SK-N-SH (cell line): ENCODE measurements at regions not wholly inside any gene's neighbourhood (a gene's known extent, or its start where the extent isn't known, plus 50 kb on each side); places are given as distances from the start of the nearest gene placed in this dataset.

Experiments used
- CTCF ChIA-PET: fragments of 300-600, 350-600 bp; formaldehyde crosslinking; extraction: SDS; loops from one replicate; lab custom pipeline; 2021; lab: Yijun Ruan, JAX
- POLR2A ChIA-PET: fragments of 350-600 bp; sonication (Branson Sonifier 250); formaldehyde crosslinking; extraction: SDS; loops from one replicate; lab custom pipeline; 2020; ENCODE audit warnings: antibody characterized with exemption, inconsistent platforms; lab: Yijun Ruan, JAX
- DNase-seq: peaks from one replicate; pipeline ENCODE4 v3.0.0; 2012
- H2AFZ ChIP-seq: fragments of 200-600 bp; sonication (generic); 2 replicates; pipeline ENCODE4 v1.8.1; 2016; ENCODE audit warnings: antibody characterized with exemption, mild to moderate bottlenecking, low read depth
- H3F3A ChIP-seq: fragments of 200-600 bp; sonication (generic); replicated peaks from 2 replicates; pipeline ENCODE3; 2016; ENCODE audit warnings: antibody characterized with exemption, mild to moderate bottlenecking; ENCODE audit not compliant: insufficient read depth
- H3K27ac ChIP-seq, 2 experiments: fragments of 200-500 bp in 1 of 2; fragments of 200-600 bp in 1 of 2; sonication (Bioruptor generic) in 1 of 2; sonication (generic), shearing (Covaris generic) in 1 of 2; 2 replicates each; pipeline versions ENCODE4 v1.5.1 to v1.6.1; 2014 to 2016; ENCODE audit warnings: low read depth in 2 of 2, inconsistent platforms in 1 of 2, low read length in 1 of 2, mild to moderate bottlenecking in 1 of 2, mixed read lengths in 1 of 2
- H3K27me3 ChIP-seq: fragments of 200-600 bp; sonication (generic), shearing (Covaris generic); 2 replicates; pipeline ENCODE4 v1.6.1; 2016; ENCODE audit warnings: mixed run types; ENCODE audit not compliant: insufficient read depth
- H3K36me3 ChIP-seq, 2 experiments: fragments of 200-500 bp in 1 of 2; fragments of 200-600 bp in 1 of 2; sonication (Bioruptor generic) in 1 of 2; sonication (generic) in 1 of 2; replicated peaks in 1 of 2; 2 replicates each; pipeline versions ENCODE3 to v1.5.1; 2014 to 2016; ENCODE audit warnings: low read length in 1 of 2, mild to moderate bottlenecking in 1 of 2; ENCODE audit not compliant: insufficient read depth in 2 of 2, control insufficient read depth in 1 of 2
- H3K4me1 ChIP-seq, 2 experiments: fragments of 200-500 bp in 1 of 2; fragments of 200-600 bp in 1 of 2; sonication (Bioruptor generic) in 1 of 2; sonication (generic), shearing (Covaris generic) in 1 of 2; 2 replicates each; pipeline versions ENCODE4 v1.5.1 to v1.6.1; 2014 to 2016; ENCODE audit warnings: low read depth in 1 of 2, low read length in 1 of 2, mixed run types in 1 of 2; ENCODE audit not compliant: insufficient read depth in 2 of 2, control insufficient read depth in 1 of 2
- H3K4me2 ChIP-seq: fragments of 200-600 bp; sonication (generic), shearing (Covaris generic); 2 replicates; pipeline ENCODE4 v1.6.1; 2017; ENCODE audit warnings: mixed run types
- H3K4me3 ChIP-seq, 2 experiments: fragments of 200-500 bp in 1 of 2; fragments of 200-600 bp in 1 of 2; sonication (Bioruptor generic) in 1 of 2; sonication (generic), shearing (Covaris generic) in 1 of 2; 2 replicates each; pipeline versions ENCODE4 v1.5.1 to v1.8.1; 2014 to 2016; ENCODE audit warnings: low read depth in 2 of 2, inconsistent platforms in 1 of 2, low read length in 1 of 2, mild to moderate bottlenecking in 1 of 2, mixed read lengths in 1 of 2, moderate library complexity in 1 of 2
- H3K79me2 ChIP-seq: fragments of 200-600 bp; sonication (generic); 2 replicates; pipeline ENCODE4 v1.8.1; 2017; ENCODE audit warnings: mild to moderate bottlenecking; ENCODE audit not compliant: insufficient read depth
- H3K9ac ChIP-seq: fragments of 200-600 bp; sonication (generic); 2 replicates; pipeline ENCODE4 v1.6.1; 2017; ENCODE audit warnings: mixed run types
- H3K9me2 ChIP-seq: fragments of 200-600 bp; sonication (generic); 2 replicates; pipeline ENCODE4 v1.6.1; 2017; ENCODE audit warnings: mixed run types
- H3K9me3 ChIP-seq: fragments of 200-600 bp; sonication (generic); 2 replicates; pipeline ENCODE4 v1.6.1; 2017; ENCODE audit warnings: mixed run types, mild to moderate bottlenecking, moderate library complexity
- H4K20me1 ChIP-seq: fragments of 200-600 bp; sonication (generic); 2 replicates; pipeline ENCODE4 v1.6.1; 2017; ENCODE audit warnings: mild to moderate bottlenecking, mixed run types; ENCODE audit not compliant: insufficient read depth
- ELF1 ChIP-seq: IDR thresholded peaks from 2 replicates; pipeline ENCODE4 v1.4.0; 2012
- FOSL2 ChIP-seq: IDR thresholded peaks from 2 replicates; pipeline ENCODE4 v1.4.0; 2012; ENCODE audit warnings: low read depth, mild to moderate bottlenecking, moderate library complexity, borderline replicate concordance
- FOXM1 ChIP-seq: IDR thresholded peaks from 2 replicates; pipeline ENCODE4 v1.4.0; 2012; ENCODE audit warnings: low read depth, mild to moderate bottlenecking
- RFX5 ChIP-seq: IDR thresholded peaks from 2 replicates; pipeline ENCODE4 v1.6.1; 2012; ENCODE audit warnings: mild to moderate bottlenecking, improper control_type of control experiment, low read length
- SIN3A ChIP-seq: IDR thresholded peaks from 2 replicates; pipeline ENCODE4 v1.6.1; 2012; ENCODE audit warnings: low read depth, mild to moderate bottlenecking, low read length, moderate library complexity, borderline replicate concordance
- TEAD4 ChIP-seq: IDR thresholded peaks from 2 replicates; pipeline ENCODE4 v1.4.0; 2012; ENCODE audit warnings: mild to moderate bottlenecking, borderline replicate concordance; ENCODE audit not compliant: insufficient read depth
- YY1 ChIP-seq: IDR thresholded peaks from 2 replicates; pipeline ENCODE4 v1.4.0; 2012; ENCODE audit warnings: low read depth, mild to moderate bottlenecking
- WGBS: methylation state at CpG from one replicate; pipeline ENCODE4 v1.1.6; 2017; ENCODE audit warnings: low lambda C conversion rate; 5-methylcytosine and 5-hydroxymethylcytosine counted together
- TF ChIP-seq, protein P1 (sequence below): IDR thresholded peaks from 2 replicates; pipeline ENCODE4 v1.4.0; 2012; ENCODE audit warnings: low read depth, borderline replicate concordance
- TF ChIP-seq, protein P2 (sequence below): IDR thresholded peaks from 2 replicates; pipeline ENCODE4 v1.4.0; 2012; ENCODE audit warnings: low read depth

DNA sequence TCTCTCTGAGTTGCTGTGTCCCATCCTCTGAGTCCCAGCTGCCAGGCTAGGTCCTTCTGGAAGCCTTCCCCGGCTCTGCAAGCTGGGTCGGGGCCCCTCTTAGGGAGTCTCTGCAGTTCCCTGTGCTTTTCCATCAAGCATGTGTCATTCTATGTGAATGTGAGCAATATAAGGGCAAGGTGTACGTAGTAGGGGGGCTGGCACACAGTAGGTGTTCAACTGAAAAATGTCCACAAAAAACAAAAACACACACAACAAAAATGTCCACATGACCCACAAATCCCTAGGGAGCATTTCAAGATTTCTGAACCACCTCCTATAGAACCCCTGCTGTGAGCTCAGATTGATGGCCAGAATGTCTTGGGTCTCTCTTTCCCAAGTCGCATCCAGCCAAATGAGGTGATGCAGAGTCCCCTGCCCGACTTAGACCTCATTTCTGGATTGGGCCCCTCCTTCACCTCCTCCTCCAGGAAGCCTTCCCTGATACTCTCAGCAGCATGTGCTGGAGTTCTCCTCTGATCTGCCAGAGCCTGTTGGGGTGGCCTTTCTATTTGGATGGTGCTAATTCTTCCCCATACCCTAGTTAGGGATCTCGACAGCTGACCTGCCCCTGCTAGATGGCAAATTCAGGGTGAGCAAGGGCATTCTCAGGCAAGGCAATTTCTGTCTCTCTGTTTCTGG is 196.1 kb upstream of the LHX5 start:
- Histone ChIP-seq H3K27ac (no peak overlapping the region), H3K9ac (no peak overlapping the region), H3K27me3 (0 out of 2 replicates have a peak, but pooled peaks cover 6% of the 10 kb centered on the region), H3F3A (no peaks in the 10 kb centered on the region), H3K4me3 (no peak overlapping the region), H2AFZ (no peak overlapping the region), H3K9me3 (no peaks in the 10 kb centered on the region), H3K36me3 (no peaks in the 10 kb centered on the region), H4K20me1 (no peaks in the 10 kb centered on the region), H3K4me2 (no peak overlapping the region), H3K4me1 (no peaks in the 10 kb centered on the region), H3K79me2 (no peaks in the 10 kb centered on the region), H3K9me2 (no peaks in the 10 kb centered on the region)
- ChIA-PET POLR2A (no interaction called here), CTCF (no interaction called here)
- TF ChIP-seq TEAD4 (no peak), SIN3A (no peak), YY1 (no peak)
- 20% methylated on average over 6 of the region's 6 CpGs for WGBS
- no peak for DNase-seq

DNA sequence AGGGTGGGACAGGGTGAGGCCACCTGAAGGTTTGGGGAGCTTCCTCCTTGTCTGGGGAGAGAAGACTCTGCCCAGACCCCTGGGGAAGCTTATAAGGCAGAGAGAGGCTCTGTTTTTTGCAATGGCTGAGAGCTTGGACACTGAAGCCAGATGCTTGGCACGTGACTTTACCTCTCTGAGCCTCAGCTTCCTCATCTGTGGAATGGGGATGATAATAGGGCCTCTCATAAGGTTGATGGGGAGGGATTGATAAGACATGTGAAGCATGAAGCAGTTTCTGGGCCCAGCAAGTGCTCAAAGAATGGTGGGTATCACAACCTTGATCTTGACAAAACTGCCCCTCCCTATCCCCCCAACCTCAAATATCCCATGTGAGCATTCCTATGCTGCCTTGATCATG is 195.4 kb upstream of the LHX5 start:
- WGBS, result 25% methylated on average over 1 of the region's 1 CpG
- ChIA-PET POLR2A (interaction anchor here (0.6 kb wide), 1 partner anchor 143 kb away, joined by 3 read pairs; no protein-coding TSS in a partner anchor), CTCF (no interaction called here)

More for the DNA sequence above, 195.4 kb upstream of the LHX5 start:
- Histone ChIP-seq H3K27ac (no peak overlapping the region), H3K79me2 (no peaks in the 10 kb centered on the region), H3K27me3 (0 out of 2 replicates have a peak, but pooled peaks cover 6% of the 10 kb centered on the region), H3K9ac (no peak overlapping the region), H3F3A (no peaks in the 10 kb centered on the region), H3K4me2 (no peak overlapping the region), H2AFZ (no peak overlapping the region), H3K4me1 (no peaks in the 10 kb centered on the region), H3K36me3 (no peaks in the 10 kb centered on the region), H3K9me2 (no peaks in the 10 kb centered on the region), H4K20me1 (no peaks in the 10 kb centered on the region), H3K9me3 (no peaks in the 10 kb centered on the region), H3K4me3 (no peak overlapping the region)
- TF ChIP-seq, protein P1, sequence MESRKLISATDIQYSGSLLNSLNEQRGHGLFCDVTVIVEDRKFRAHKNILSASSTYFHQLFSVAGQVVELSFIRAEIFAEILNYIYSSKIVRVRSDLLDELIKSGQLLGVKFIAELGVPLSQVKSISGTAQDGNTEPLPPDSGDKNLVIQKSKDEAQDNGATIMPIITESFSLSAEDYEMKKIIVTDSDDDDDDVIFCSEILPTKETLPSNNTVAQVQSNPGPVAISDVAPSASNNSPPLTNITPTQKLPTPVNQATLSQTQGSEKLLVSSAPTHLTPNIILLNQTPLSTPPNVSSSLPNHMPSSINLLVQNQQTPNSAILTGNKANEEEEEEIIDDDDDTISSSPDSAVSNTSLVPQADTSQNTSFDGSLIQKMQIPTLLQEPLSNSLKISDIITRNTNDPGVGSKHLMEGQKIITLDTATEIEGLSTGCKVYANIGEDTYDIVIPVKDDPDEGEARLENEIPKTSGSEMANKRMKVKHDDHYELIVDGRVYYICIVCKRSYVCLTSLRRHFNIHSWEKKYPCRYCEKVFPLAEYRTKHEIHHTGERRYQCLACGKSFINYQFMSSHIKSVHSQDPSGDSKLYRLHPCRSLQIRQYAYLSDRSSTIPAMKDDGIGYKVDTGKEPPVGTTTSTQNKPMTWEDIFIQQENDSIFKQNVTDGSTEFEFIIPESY, result no peak
- TF ChIP-seq TEAD4 (no peak), ELF1 (no peak), FOXM1 (no peak), RFX5 (no peak), SIN3A (no peak), FOSL2 (no peak)
- TF ChIP-seq, protein P2, sequence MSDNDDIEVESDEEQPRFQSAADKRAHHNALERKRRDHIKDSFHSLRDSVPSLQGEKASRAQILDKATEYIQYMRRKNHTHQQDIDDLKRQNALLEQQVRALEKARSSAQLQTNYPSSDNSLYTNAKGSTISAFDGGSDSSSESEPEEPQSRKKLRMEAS, result no peak
- DNase-seq, result no peak
